GM10266 (cell line): ENCODE measurements at regions not wholly inside any gene's neighbourhood (a gene's known extent, or its start where the extent isn't known, plus 50 kb on each side); places are given as distances from the start of the nearest gene placed in this dataset.

Experiments used
- DNase-seq: peaks from one replicate; pipeline ENCODE4 v3.0.0; 2012; ENCODE audit errors: extremely low spot score
- CTCF ChIP-seq: IDR thresholded peaks from 2 replicates; pipeline ENCODE4 v1.5.1; 2012; ENCODE audit warnings: mild to moderate bottlenecking, low read depth; ENCODE audit not compliant: control insufficient read depth, insufficient read depth; ENCODE audit errors: missing control alignments

DNA sequence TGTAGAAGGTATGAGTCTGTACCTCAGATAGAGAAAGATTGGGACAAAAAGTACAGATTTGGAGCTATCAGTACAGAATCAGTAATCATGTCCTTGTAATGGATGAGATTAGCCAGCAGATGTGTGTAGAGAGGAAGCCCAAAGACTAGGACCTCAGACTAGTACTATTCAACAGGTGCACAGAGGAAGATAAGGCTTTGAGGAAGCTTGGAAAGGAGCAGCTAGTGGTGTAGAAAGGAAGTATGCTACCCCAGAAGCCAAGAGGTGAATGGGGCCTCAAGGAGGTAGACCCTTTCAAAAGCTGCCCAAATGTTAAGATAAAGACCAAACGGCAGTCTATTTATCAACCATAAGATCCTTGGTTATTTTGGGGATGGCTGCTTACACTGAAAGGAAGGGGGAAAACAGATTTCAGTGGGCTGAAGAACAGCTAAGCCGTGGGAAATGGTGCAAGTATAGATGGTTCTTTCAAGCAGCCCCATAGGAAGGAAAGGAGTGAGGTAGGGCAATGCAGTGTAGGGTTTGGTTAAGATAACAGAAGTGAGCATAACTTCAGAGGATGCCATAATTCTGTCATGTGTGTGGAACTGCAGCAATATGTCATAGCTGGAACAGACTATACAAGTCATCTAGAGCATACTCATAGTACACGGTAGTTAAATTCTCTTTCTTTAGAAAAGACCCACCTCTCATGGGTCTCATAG, 221.7 kb downstream of the HHIPL2 start:
- DNase-seq = no peak
- no peak for TF ChIP-seq CTCF

- no peak for TF ChIP-seq CTCF
- DNase-seq = no peak
These were observed 222.4 kb downstream of the HHIPL2 start for GRCh38 chr1:222325506-222325905.

GRCh38 chr1:222314839-222315238, 233.1 kb downstream of the HHIPL2 start:
- TF ChIP-seq CTCF = no peak
- DNase-seq = no peak

GRCh38 chr1:222310836-222311235, 237.1 kb downstream of the HHIPL2 start:
- TF ChIP-seq CTCF = no peak
- no peak for DNase-seq

GRCh38 chr1:222307621-222308020, 240.3 kb downstream of the HHIPL2 start:
- TF ChIP-seq CTCF = no peak
- DNase-seq = no peak

DNA sequence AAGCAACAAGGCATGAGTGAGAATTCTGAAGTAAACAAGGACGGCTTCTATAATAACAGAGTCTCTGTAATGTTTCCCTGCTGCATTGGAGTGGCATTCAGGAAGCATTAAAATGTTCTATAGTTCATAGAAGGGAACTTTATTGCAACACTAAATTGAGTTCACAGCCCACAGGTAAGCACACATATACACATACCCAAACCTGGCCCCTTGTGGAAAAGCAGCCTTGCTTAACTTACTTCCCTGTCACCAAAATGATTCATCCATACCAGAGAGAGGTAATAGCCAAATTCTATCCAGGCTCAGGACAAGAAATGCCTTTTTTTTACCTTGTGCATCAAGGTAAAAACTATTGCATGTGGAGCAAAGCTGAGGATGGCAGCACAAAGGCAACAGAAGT, 241.4 kb downstream of the HHIPL2 start:
- no peak for DNase-seq
- TF ChIP-seq CTCF = no peak

GRCh38 chr1:222306011-222306410, 241.9 kb downstream of the HHIPL2 start:
- DNase-seq = no peak
- TF ChIP-seq CTCF = no peak
